GM19351 (cell line): ENCODE measurements at regions not wholly inside any gene's neighbourhood (a gene's known extent, or its start where the extent isn't known, plus 50 kb on each side); places are given as distances from the start of the nearest gene placed in this dataset.
"Not testable (repeated sequence)": the region's sequence is repeated elsewhere in the genome, so short reads cannot be mapped to it uniquely, and the experiment has no call there.

Experiments used
- ATAC-seq: cut with Tn5 transposase; IDR thresholded peaks from one replicate; pipeline ENCODE4 v1.9.1; 2021; ENCODE audit warnings: mild to moderate bottlenecking, moderate library complexity; ENCODE audit not compliant: unreplicated experiment

GRCh38 chr3:177646749-177647148 is 449.5 kb upstream of the TBL1XR1 start:
- peak; percentile 82 for ATAC-seq

- ATAC-seq: no peak
Measured at GRCh38 chr3:177647341-177647740, 450.1 kb upstream of the TBL1XR1 start.

GRCh38 chr3:177647876-177648275 is 450.6 kb upstream of the TBL1XR1 start:
- no peak for ATAC-seq

- peak; percentile 77 for ATAC-seq
Measured at GRCh38 chr3:177652556-177653291, 455.4 kb upstream of the TBL1XR1 start.

GRCh38 chr3:177657243-177657642 is 460.0 kb upstream of the TBL1XR1 start:
- ATAC-seq: no peak

- ATAC-seq: no peak
Measured at GRCh38 chr3:177658354-177658753, 461.1 kb upstream of the TBL1XR1 start.

- not testable (repeated sequence) for ATAC-seq
Measured at GRCh38 chr3:177664380-177665103, 467.3 kb upstream of the TBL1XR1 start.

- no peak for ATAC-seq
Measured at GRCh38 chr3:177665122-177665808, 468.0 kb upstream of the TBL1XR1 start.

GRCh38 chr3:177672252-177672911 is 475.1 kb upstream of the TBL1XR1 start:
- ATAC-seq: no peak

- ATAC-seq: no peak
Measured at GRCh38 chr3:177673112-177673914, 476.0 kb upstream of the TBL1XR1 start.

GRCh38 chr3:177674186-177674585 is 476.9 kb upstream of the TBL1XR1 start:
- no peak for ATAC-seq

- no peak for ATAC-seq
Measured at GRCh38 chr3:177676148-177676547, 478.9 kb upstream of the TBL1XR1 start.

- no peak for ATAC-seq
Measured at GRCh38 chr3:177676947-177677587, 479.8 kb upstream of the TBL1XR1 start.

GRCh38 chr3:177679568-177680471 is 482.5 kb upstream of the TBL1XR1 start:
- ATAC-seq: peak; percentile 80

- no peak for ATAC-seq
Measured at GRCh38 chr3:177680472-177680821, 483.2 kb upstream of the TBL1XR1 start.

GRCh38 chr3:177681156-177681555 is 483.9 kb upstream of the TBL1XR1 start:
- ATAC-seq: no peak

GRCh38 chr3:177681852-177682251 is 484.6 kb upstream of the TBL1XR1 start:
- no peak for ATAC-seq

- no peak for ATAC-seq
Measured at GRCh38 chr3:177683586-177683985, 486.3 kb upstream of the TBL1XR1 start.

GRCh38 chr3:177686671-177687070 is 489.4 kb upstream of the TBL1XR1 start:
- ATAC-seq: no peak
